BE2C (cell line): ENCODE measurements at regions not wholly inside any gene's neighbourhood (a gene's known extent, or its start where the extent isn't known, plus 50 kb on each side); places are given as distances from the start of the nearest gene placed in this dataset.

ENCODE experiments used
- DNase-seq: peaks from one replicate; pipeline ENCODE4 v3.0.0-alpha.2; 2020
- H3K27me3 ChIP-seq: fragments of 250-450 bp; sonication (Bioruptor Pico); 2 replicates; pipeline ENCODE4 v1.5.1; 2020; ENCODE audit warnings: mild to moderate bottlenecking
- H3K36me3 ChIP-seq: fragments of 250-450 bp; sonication (Bioruptor Pico); 2 replicates; pipeline ENCODE4 v1.5.1; 2020; ENCODE audit warnings: mild to moderate bottlenecking
- H3K4me1 ChIP-seq: fragments of 250-450 bp; sonication (Bioruptor Pico); 2 replicates; pipeline ENCODE4 v1.5.1; 2020
- H3K4me3 ChIP-seq: 2 replicates; pipeline ENCODE4 v1.5.1; 2011; ENCODE audit warnings: low read depth, low read length
- H3K9me3 ChIP-seq: fragments of 250-450 bp; sonication (Bioruptor Pico); 2 replicates; pipeline ENCODE4 v1.5.1; 2020
- TF ChIP-seq, protein P1 (sequence below): IDR thresholded peaks from 2 replicates; pipeline ENCODE4 v1.5.1; 2012; ENCODE audit warnings: mild to moderate bottlenecking, low read depth, low read length

GRCh38 chr13:106129993-106130392 is 405.5 kb downstream of the EFNB2 start:
- no peak for DNase-seq
- no peaks in the 10 kb centered on the region for H3K4me1 ChIP-seq
- no peaks in the 10 kb centered on the region for H3K36me3 ChIP-seq
- no peaks in the 10 kb centered on the region for H3K27me3 ChIP-seq
- TF ChIP-seq, protein P1, sequence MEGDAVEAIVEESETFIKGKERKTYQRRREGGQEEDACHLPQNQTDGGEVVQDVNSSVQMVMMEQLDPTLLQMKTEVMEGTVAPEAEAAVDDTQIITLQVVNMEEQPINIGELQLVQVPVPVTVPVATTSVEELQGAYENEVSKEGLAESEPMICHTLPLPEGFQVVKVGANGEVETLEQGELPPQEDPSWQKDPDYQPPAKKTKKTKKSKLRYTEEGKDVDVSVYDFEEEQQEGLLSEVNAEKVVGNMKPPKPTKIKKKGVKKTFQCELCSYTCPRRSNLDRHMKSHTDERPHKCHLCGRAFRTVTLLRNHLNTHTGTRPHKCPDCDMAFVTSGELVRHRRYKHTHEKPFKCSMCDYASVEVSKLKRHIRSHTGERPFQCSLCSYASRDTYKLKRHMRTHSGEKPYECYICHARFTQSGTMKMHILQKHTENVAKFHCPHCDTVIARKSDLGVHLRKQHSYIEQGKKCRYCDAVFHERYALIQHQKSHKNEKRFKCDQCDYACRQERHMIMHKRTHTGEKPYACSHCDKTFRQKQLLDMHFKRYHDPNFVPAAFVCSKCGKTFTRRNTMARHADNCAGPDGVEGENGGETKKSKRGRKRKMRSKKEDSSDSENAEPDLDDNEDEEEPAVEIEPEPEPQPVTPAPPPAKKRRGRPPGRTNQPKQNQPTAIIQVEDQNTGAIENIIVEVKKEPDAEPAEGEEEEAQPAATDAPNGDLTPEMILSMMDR: no peak
- H3K4me3 ChIP-seq: no peak overlapping the region
- H3K9me3 ChIP-seq: no peaks in the 10 kb centered on the region

DNA sequence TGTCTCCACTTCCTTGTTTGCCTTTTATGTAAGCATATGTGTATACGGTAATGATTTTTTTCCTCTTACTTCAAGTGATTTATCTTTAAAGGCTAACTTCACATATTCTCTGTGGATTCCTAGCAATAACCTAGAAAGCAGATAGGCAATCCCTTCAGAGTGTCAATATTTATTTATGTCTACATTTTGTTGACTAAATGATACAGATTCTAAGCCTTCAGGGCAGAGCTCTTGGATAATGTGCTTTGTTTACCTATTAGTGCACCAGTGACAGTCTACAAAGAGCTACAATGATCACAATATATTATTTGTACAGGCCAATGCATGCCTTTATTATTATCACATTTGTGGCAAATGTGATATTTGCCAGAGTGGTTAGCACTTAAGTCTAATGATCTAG is 406.2 kb downstream of the EFNB2 start:
- Histone ChIP-seq H3K4me3 (no peak overlapping the region), H3K27me3 (no peaks in the 10 kb centered on the region), H3K36me3 (no peaks in the 10 kb centered on the region), H3K4me1 (no peaks in the 10 kb centered on the region), H3K9me3 (no peaks in the 10 kb centered on the region)
- TF ChIP-seq, protein P1: no peak
- no peak for DNase-seq

- no peak for DNase-seq
- Histone ChIP-seq H3K36me3 (no peaks in the 10 kb centered on the region), H3K27me3 (no peaks in the 10 kb centered on the region), H3K4me3 (no peak overlapping the region), H3K9me3 (no peaks in the 10 kb centered on the region), H3K4me1 (no peaks in the 10 kb centered on the region; the same call in 1 of the 2 replicates)
- TF ChIP-seq, protein P1: no peak
Measured at GRCh38 chr13:106122234-106122633, 413.2 kb downstream of the EFNB2 start.

DNA sequence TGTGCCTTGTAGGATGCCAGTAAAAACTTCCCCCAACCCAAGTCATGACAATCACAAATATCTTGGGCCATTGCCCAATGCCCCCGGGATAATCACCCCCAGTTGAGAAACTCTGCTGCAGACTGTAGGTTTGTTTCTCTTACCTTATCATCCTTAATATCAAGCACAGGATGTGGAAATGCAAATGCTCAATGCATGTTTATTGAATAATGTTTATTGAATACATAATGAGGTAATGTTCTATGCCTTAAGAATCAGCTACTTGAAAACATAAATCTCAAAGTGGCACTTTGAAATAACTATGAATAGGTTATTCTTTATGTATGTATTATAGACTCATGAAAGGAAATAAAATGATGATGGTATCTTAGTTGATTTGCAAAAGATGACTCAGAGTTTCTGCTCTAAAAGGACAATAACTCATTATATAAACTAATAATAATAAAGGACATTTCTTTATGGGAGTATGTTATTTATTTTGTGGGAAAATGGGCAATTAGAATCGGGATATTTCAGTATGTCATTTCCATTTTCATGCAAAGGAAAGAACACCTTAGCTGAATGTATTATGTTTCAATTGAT is 414.2 kb downstream of the EFNB2 start:
- no peak overlapping the region for H3K4me3 ChIP-seq
- H3K27me3 ChIP-seq: no peaks in the 10 kb centered on the region
- DNase-seq: no peak
- TF ChIP-seq, protein P1: no peak
- no peaks in the 10 kb centered on the region for H3K9me3 ChIP-seq
- no peaks in the 10 kb centered on the region for H3K36me3 ChIP-seq
- no peaks in the 10 kb centered on the region; the same call in 1 of the 2 replicates for H3K4me1 ChIP-seq

GRCh38 chr13:106118996-106119395 is 416.5 kb downstream of the EFNB2 start:
- no peaks in the 10 kb centered on the region for H3K9me3 ChIP-seq
- H3K27me3 ChIP-seq: no peaks in the 10 kb centered on the region
- DNase-seq: no peak
- TF ChIP-seq, protein P1: no peak
- H3K4me1 ChIP-seq: no peaks in the 10 kb centered on the region; the same call in 1 of the 2 replicates
- H3K4me3 ChIP-seq: no peak overlapping the region
- no peaks in the 10 kb centered on the region for H3K36me3 ChIP-seq

GRCh38 chr13:106118050-106118449 is 417.4 kb downstream of the EFNB2 start:
- H3K4me3 ChIP-seq: no peak overlapping the region
- H3K9me3 ChIP-seq: no peaks in the 10 kb centered on the region
- no peaks in the 10 kb centered on the region; the same call in 1 of the 2 replicates for H3K4me1 ChIP-seq
- DNase-seq: no peak
- no peaks in the 10 kb centered on the region for H3K36me3 ChIP-seq
- H3K27me3 ChIP-seq: no peaks in the 10 kb centered on the region
- TF ChIP-seq, protein P1: no peak
